GM13977 (cell line): ENCODE measurements at regions not wholly inside any gene's neighbourhood (a gene's known extent, or its start where the extent isn't known, plus 50 kb on each side); places are given as distances from the start of the nearest gene placed in this dataset.

Experiments used
- DNase-seq: peaks from one replicate; pipeline ENCODE4 v3.0.0; 2012; ENCODE audit warnings: low spot score
- in situ Hi-C: fragments of 300-500 bp; cut with MboI; formaldehyde crosslinking; loops from one replicate; pipeline ENCODE4 v1.12.0; 2022; ENCODE audit warnings: low sequenced_read_pairs, low pct_unique_long_range_greater_than_20kb, mixed read lengths, inconsistent platforms; ENCODE audit not compliant: unreplicated experiment
- TF ChIP-seq, protein P1 (sequence below): IDR thresholded peaks from 2 replicates; pipeline ENCODE4 v1.5.1; 2012; ENCODE audit warnings: mild to moderate bottlenecking, control low read depth; ENCODE audit not compliant: insufficient read depth; ENCODE audit errors: extremely low read depth, missing control alignments

DNA sequence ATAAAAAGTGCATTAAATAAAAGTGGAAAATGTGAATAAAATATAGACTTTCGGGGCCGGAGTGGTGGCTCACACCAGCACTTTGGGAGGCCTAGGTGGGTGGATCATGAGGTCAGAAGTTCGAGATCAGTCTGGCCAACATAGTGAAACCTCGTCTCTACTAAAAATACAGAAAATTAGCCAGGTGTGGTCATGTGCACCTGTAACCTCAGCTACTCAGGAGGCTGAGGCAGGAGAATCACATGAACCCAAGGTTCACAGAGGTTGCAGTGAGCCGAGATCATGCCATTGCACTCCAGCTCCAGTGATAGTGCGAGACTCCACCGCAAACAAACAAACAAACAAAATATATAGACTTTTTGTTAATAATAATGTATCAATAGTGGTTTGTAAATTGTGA is 293.6 kb upstream of the TRAM1L1 start:
- no peak for DNase-seq
- TF ChIP-seq, protein P1, sequence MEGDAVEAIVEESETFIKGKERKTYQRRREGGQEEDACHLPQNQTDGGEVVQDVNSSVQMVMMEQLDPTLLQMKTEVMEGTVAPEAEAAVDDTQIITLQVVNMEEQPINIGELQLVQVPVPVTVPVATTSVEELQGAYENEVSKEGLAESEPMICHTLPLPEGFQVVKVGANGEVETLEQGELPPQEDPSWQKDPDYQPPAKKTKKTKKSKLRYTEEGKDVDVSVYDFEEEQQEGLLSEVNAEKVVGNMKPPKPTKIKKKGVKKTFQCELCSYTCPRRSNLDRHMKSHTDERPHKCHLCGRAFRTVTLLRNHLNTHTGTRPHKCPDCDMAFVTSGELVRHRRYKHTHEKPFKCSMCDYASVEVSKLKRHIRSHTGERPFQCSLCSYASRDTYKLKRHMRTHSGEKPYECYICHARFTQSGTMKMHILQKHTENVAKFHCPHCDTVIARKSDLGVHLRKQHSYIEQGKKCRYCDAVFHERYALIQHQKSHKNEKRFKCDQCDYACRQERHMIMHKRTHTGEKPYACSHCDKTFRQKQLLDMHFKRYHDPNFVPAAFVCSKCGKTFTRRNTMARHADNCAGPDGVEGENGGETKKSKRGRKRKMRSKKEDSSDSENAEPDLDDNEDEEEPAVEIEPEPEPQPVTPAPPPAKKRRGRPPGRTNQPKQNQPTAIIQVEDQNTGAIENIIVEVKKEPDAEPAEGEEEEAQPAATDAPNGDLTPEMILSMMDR = no peak
- in situ Hi-C loops = no loop called here

DNA sequence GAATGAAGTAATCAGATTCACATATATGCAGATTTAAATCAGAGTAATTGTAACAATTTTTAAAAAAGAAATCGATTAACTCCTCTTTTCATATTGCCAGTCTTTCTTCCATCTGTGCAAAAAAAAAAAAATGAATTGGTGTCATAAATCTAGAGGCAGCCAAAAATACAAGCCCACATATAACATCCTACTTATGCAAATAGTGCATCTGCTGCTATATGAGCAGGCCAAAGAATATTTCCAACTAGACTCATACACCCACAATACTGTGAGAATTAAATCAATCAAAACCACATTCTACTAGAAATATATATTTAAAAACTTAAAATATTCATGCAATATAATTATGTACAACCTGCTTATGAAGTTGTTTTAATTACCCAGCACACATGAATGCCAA is 298.1 kb upstream of the TRAM1L1 start:
- TF ChIP-seq, protein P1 = no peak
- DNase-seq = no peak
- in situ Hi-C loops = no loop called here

DNA sequence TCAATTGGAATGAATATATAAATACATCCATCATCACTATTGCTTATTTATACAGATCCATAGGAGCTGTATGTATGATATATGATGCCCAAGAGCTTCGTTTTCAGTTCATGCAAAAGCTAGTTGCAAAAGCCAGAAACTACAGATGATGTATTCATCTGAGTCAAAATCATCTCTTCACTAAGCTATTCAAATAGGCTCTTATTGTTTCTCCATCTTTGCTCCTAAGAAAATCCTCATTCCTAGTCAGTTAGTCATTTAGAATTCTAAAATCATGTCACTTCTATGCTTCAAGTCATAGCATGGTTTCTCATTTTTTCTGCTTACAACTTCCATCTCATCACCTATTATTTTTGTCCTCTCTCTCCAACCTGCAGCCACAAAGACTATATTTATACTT is 300.1 kb upstream of the TRAM1L1 start:
- DNase-seq = no peak
- in situ Hi-C loops = no loop called here
- TF ChIP-seq, protein P1 = no peak

DNA sequence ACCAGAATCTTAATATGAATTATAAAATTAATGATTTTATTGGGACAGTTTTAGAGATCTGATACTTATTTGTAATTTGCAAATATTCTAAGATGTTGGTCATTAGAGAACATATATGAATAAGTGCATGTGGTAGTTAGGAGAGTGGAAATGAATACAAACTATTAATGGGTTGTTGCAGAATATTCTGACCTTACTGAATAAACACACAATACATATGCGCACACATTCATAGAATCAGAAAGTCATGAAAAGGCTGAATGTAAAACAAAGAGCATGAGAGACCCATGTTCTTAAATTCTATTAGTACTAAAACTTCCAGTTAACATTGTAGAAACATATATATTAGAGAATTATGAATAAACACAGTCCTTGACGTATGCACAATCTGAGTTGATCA is 301.7 kb upstream of the TRAM1L1 start:
- in situ Hi-C loops = no loop called here
- TF ChIP-seq, protein P1 = no peak
- DNase-seq = no peak

DNA sequence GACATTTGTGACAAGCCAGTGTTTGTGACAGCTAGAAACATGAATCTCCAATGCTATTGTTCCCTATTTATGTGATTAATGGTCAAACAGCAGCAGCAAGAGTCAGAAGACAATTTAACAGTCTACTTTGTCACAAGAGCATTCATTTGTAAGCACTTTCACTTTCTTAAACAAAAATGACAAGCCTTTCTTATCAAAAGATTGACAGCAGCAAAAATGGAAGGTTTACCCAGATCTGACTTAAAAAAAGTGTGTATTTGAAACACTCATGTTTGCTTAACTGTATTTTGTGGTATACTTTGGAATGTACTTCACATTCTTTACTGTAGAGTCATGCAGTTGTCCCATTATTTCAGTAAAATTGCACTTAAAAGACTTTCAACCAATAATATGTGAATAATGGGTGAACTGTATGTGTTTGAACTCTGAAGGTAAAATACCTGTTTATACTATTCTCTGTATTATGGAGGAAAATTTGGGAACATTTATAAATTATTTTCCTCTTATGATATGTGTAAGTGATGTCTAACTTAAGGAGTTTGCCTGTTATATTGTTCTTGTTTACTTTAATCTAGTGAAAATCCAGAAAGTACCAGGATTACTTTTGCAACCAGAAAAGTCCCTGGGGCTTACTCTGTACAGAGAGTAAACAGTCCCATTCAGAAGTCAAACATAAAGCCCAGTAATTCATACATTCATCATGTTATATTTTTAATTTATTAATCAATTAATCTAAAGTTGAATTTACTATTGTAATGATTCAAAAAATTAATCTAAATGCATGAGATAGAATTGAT is 314.9 kb upstream of the TRAM1L1 start:
- TF ChIP-seq, protein P1 = no peak
- in situ Hi-C loops = no loop called here
- no peak for DNase-seq

DNA sequence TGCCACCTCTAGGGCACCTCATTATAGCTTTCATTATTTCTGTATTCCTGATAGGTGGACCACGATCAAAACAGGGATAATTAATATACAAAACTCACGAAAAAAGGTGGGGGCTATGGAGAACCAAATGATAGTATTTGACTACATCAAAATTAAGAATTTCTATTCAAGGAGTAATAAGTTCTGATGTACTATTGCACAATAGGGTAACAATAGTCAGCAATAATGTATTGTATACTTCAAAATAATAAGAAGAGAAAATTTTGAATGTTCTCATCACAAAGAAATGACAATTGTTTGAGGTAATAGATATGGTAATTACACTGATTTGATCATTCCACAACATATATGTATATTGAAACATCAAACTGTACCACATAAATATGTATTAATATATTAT is 327.3 kb upstream of the TRAM1L1 start:
- TF ChIP-seq, protein P1 = no peak
- DNase-seq = no peak
- in situ Hi-C loops = no loop called here
